GM23248 (cell line): ENCODE measurements at regions not wholly inside any gene's neighbourhood (a gene's known extent, or its start where the extent isn't known, plus 50 kb on each side); places are given as distances from the start of the nearest gene placed in this dataset.

ENCODE experiments used
- EZH2 ChIP-seq: fragments of 200-600 bp; sonication (generic); IDR thresholded peaks from 2 replicates; pipeline ENCODE4 v1.6.1; 2018; ENCODE audit warnings: antibody characterized with exemption, mild to moderate bottlenecking; ENCODE audit not compliant: insufficient read depth, poor library complexity, severe bottlenecking
- EZH2phosphoT487 ChIP-seq: fragments of 200-600 bp; sonication (generic); IDR thresholded peaks from 2 replicates; pipeline ENCODE4 v1.6.1; 2018; ENCODE audit warnings: antibody characterized with exemption, moderate library complexity, mild to moderate bottlenecking, low read depth; ENCODE audit not compliant: insufficient read depth

- no peak for TF ChIP-seq EZH2phosphoT487
- TF ChIP-seq EZH2 = no peak
These were observed 164.9 kb upstream of the NEBL start for GRCh38 chr10:21061982-21062381.
